GM13976 (cell line): ENCODE measurements at regions not wholly inside any gene's neighbourhood (a gene's known extent, or its start where the extent isn't known, plus 50 kb on each side); places are given as distances from the start of the nearest gene placed in this dataset.

ENCODE experiments used
- DNase-seq: peaks from one replicate; pipeline ENCODE4 v3.0.0; 2012; ENCODE audit warnings: low spot score
- CTCF ChIP-seq: IDR thresholded peaks from 2 replicates; pipeline ENCODE4 v1.5.1; 2012; ENCODE audit warnings: borderline replicate concordance, mild to moderate bottlenecking; ENCODE audit not compliant: insufficient read depth; ENCODE audit errors: extremely low read depth, missing control alignments, control extremely low read depth
- in situ Hi-C: fragments of 300-500 bp; cut with MboI; formaldehyde crosslinking; loops from one replicate; pipeline ENCODE4 v1.12.0; 2022; ENCODE audit warnings: low sequenced_read_pairs, mixed read lengths, inconsistent platforms; ENCODE audit not compliant: unreplicated experiment

- TF ChIP-seq CTCF = no peak
- DNase-seq = no peak
- in situ Hi-C loops = no loop called here
Observed at GRCh38 chr9:23551929-23552707, 273.9 kb downstream of the ELAVL2 start.

GRCh38 chr9:23552876-23553601 lies 273.0 kb downstream of the ELAVL2 start:
- in situ Hi-C loops = no loop called here
- no peak for DNase-seq
- TF ChIP-seq CTCF = no peak

GRCh38 chr9:23554686-23555085 lies 271.4 kb downstream of the ELAVL2 start:
- in situ Hi-C loops = no loop called here
- TF ChIP-seq CTCF = no peak
- DNase-seq = no peak

- in situ Hi-C loops = no loop called here
- TF ChIP-seq CTCF = no peak
- DNase-seq = no peak
Observed at GRCh38 chr9:23555851-23556250, 270.2 kb downstream of the ELAVL2 start.

- in situ Hi-C loops = no loop called here
- DNase-seq = no peak
Observed at GRCh38 chr9:23556459-23556858, 269.6 kb downstream of the ELAVL2 start.

GRCh38 chr9:23557689-23558088 lies 268.4 kb downstream of the ELAVL2 start:
- no peak for TF ChIP-seq CTCF
- DNase-seq = no peak
- in situ Hi-C loops = no loop called here

More at GRCh38 chr9:23556459-23556858, 269.6 kb downstream of the ELAVL2 start:
- no peak for TF ChIP-seq CTCF
